Spleen (tissue), 7 donors: ENCODE measurements at regions not wholly inside any gene's neighbourhood (a gene's known extent, or its start where the extent isn't known, plus 50 kb on each side); places are given as distances from the start of the nearest gene placed in this dataset.

ENCODE experiments used
- POLR2A ChIP-seq, 3 donors: fragments of 450-650 bp; IDR thresholded peaks; one replicate each; pipeline ENCODE4 v1.5.1; 2017; ENCODE audit warnings: antibody characterized with exemption in 3 of 3, mild to moderate bottlenecking in 1 of 3
- TF ChIP-seq, protein P1 (sequence below), 11 experiments: fragments of 200-600 bp in 7 of 11; fragments of 450-650 bp in 4 of 11; sonication (generic) in 4 of 11; IDR thresholded peaks in 8 of 11; conservative IDR thresholded peaks in 3 of 11; 1 replicate in 7 of 11; 2 replicates in 4 of 11; pipeline versions ENCODE4 v1.4.0 to v1.8.0; 2016 to 2021; ENCODE audit warnings: antibody characterized with exemption in 11 of 11, inconsistent platforms in 4 of 11, mild to moderate bottlenecking in 1 of 11
- donor health status: DM: no; HTN: no; CAD: no; lungs with moderate emphysema.
- donor health status: DM: no; HTN: no; CAD: no.
- donor health status: DM: no; HTN: no; CAD: no.

GRCh38 chrX:108811891-108812290 is 75.5 kb upstream of the IRS4 start:
- TF ChIP-seq, protein P1, sequence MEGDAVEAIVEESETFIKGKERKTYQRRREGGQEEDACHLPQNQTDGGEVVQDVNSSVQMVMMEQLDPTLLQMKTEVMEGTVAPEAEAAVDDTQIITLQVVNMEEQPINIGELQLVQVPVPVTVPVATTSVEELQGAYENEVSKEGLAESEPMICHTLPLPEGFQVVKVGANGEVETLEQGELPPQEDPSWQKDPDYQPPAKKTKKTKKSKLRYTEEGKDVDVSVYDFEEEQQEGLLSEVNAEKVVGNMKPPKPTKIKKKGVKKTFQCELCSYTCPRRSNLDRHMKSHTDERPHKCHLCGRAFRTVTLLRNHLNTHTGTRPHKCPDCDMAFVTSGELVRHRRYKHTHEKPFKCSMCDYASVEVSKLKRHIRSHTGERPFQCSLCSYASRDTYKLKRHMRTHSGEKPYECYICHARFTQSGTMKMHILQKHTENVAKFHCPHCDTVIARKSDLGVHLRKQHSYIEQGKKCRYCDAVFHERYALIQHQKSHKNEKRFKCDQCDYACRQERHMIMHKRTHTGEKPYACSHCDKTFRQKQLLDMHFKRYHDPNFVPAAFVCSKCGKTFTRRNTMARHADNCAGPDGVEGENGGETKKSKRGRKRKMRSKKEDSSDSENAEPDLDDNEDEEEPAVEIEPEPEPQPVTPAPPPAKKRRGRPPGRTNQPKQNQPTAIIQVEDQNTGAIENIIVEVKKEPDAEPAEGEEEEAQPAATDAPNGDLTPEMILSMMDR (IDR thresholded peaks at IDR 0.05 in 8 of 11, conservative IDR thresholded peaks at IDR 0.05 in 3 of 11): no peak
- no peak for TF ChIP-seq POLR2A (IDR thresholded peaks at IDR 0.05)
